ENCODE measurements at regions not wholly inside any gene's neighbourhood (a gene's known extent, or its start where the extent isn't known, plus 50 kb on each side); places are given as distances from the start of the nearest gene placed in this dataset.
"Not testable (repeated sequence)": the region's sequence is repeated elsewhere in the genome, so short reads cannot be mapped to it uniquely, and the experiment has no call there.

DNA sequence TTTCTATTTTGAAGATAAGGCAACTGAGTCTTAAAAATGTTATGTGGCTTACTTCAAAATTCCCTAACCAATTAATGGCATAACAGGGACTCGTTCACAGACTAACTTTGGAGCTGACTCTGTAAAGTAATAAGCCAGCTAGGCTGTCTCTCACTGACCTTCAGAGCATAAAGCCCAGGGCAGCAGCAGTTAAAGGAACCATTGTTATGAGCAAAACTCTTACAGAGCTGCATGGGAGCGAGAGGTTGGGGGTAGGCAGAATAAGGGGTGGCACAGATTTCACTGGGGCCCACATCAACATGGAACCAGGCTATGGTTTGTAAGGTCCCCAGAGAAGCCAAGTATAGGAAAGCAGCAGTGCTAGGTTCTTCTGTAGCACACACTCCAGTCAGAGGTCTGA, 637.8 kb downstream of the RFPL4B start:
- no peak for DNase-seq (ENCODE audit: low read depth)

DNA sequence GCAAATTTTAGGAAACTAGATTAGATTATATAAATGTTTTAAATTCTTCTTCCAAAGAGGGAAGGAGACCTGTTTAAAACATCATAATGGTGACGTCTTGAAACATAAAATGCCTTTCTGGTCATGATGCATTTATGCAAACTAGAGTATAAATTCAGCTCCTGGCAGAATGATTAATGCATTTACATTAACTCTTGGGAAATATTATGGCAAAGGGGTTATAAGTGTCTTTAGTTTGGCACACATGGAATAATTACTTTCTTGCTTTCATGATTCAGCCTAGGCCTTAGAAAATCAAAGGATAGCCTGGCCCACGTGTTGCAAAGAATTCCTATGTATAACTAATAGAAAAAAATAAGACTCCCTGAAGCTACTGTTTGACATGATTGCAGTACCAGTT, 639.2 kb downstream of the RFPL4B start:
- DNase-seq (ENCODE audit: low read depth), result no peak

DNA sequence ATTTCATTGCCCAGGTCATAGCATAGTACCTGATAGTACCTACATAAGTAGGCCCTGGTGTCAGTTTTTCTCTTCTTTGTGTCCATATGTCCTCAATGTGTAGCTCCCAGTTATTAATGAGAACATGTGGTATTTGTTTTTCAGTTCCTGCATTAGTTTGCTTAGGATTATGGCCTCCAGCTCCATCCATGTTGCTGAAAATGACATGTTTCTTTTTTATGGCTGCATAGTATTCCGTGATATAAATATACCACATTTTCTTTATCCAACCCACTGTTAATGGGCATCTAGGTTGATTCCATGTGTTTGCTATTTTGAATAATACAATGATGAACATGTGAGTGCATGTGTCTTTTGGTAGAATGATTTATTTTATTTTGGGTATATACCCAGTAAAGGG, 641.6 kb downstream of the RFPL4B start:
- DNase-seq (ENCODE audit: low read depth), result no peak

DNA sequence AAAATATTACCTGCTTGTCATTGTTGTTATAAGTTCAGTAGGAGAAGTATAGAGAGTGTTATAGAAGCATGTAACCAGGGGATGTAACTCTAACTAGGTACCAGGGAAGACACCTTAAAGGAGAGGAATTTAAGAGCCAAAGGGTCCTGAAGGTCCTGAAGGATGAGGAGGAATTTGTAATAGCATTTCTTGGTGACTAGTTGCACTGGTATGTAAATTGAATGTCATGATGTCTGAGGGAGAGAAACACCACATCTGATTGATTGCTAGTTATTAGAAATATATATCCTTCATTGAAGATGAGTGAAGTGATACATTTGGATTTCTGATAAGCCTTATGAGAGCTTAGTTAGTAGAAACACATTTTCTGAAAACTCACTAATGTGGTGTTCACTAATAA, 643.8 kb downstream of the RFPL4B start:
- no peak for DNase-seq (ENCODE audit: low read depth)

DNA sequence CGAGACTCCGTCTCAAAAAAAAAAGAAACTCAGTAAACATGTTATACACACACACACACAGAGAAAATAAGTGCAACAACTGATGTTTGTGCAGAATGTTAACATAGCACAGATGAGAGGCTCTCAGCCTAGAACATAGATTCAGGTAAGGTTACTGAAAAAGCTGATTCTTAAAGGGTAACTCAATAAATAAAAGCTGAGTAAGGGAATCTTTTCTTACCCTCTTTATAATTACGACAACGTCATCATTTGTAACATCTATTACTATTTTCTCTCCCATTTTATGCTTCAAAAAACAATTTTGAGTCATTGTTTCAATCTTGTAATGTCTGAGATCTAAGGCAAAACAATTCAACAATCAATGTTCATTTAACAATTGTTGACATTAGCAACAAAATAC, 644.8 kb downstream of the RFPL4B start:
- DNase-seq (ENCODE audit: low read depth), result no peak

DNA sequence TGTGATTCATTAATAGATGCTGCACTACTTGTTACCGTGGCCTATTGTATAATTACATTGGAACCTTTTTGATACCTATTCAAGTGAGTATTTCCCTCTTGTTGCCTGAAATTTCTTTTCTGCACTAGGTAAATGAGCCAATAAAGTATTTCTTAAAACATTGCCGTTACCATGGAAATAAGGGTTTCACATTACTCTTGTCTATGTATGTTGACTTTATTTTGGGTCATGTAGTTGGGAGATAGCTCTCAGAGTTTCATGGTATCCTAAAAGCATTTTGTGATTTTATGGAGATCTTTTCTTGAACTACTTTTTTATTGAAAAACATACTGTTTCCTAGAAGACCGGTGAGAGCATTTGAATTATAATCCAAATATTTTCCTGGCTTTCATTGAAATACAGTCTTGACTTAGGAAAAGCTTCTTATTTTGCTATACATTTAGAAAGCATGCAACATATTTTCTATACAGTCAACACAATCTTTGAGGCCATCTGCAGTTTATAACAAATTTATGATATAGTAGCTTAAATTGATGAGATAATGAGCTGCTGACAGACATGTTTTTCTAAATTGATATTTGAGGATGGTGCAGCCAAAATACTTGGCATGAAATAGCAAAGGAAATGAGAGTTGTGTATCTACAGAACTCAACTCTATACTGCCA, 650.4 kb downstream of the RFPL4B start:
- DNase-seq (ENCODE audit: low read depth), result no peak

DNA sequence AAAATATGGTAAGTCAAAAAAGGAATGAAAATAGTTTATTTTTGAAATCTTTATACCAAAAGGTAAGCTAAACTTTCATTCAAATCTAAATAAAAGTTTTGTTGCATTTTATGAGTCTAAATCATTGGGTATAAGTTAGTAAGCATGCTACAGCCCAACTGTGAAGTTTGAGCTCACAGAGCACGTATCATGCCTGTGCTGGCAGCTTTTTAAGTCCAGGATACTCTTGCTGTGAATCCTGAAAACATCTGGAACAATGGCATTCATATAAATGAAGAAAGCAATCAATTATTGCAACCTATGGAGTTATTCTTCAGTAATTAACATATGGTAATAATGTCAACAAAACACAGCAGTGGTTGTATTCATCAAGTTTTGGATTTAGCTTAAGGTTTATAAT, 656.9 kb downstream of the RFPL4B start:
- no peak for DNase-seq (ENCODE audit: low read depth)

DNA sequence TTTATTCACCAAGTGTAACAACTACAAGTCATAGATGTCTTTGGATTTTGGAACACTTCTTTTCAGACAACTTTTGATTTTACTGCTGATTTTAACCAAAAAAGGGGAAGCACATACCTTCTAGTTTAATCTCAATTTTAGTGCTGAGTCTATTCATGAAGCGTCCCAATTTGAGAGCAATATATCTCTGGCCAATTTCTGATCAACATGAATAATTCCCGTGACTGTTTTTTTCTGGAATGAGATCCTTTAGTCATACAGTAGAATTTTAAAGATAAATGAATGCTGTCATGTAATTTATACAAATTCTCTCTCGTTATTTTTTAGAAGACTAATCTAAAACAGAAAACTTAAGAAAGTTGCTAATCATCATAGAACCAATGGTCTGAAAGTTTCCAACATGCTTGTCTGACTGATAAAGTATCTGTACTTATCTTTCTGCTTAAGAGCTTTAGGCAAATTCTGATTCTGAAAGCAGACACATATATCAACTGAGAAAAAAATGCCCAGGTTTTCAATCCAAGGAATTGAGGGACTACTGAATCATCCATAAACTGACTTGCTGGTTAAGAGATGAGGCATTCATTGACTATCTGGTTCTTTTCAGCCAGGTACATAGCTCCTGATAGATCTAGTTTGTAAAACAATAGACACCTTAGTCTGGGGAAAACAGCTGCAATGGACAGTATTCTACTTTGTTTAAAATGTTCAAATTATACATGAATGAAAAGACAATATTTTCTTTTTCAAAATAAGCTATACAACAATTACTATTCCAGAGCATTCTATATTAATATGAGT, 657.5 kb downstream of the RFPL4B start:
- no peak for DNase-seq (ENCODE audit: low read depth)

DNA sequence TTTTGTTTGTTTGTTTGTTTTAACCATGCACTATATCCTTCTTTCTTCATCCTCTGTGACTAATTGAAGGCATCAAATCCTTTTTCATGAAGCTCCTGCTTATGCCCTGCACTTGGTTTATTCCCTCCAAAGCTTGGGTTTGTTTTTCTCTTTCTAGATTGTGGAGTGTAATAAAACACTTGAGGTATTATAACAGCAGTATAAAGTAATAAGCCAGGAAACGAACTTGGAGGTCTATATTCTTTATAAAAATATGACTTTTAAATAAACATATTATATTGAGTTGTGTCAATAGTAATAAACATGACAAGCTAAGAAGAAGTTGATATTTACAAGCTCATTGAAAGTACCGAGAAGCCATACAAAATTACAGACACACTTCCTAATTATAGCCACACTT, 659.4 kb downstream of the RFPL4B start:
- DNase-seq (ENCODE audit: low read depth), result no peak

DNA sequence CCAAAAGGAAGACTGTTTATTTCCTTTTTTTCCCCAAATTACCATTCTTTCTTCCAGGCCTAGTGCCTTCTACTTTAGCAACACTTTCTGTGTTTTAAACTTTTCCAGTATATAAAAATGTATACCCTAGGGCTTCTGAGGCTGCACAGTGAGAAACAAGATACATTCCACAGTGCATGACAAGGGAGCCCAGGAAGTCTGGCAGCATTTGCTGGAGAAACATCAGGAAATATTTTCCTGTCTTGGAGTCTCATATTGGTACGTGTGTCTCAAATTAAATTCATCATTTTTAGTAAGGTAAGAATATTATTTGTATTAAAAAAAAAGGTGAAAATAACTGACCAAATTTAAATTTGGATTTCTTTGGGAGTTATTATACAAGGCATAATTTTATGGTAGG, 662.6 kb downstream of the RFPL4B start:
- DNase-seq (ENCODE audit: low read depth), result no peak

DNA sequence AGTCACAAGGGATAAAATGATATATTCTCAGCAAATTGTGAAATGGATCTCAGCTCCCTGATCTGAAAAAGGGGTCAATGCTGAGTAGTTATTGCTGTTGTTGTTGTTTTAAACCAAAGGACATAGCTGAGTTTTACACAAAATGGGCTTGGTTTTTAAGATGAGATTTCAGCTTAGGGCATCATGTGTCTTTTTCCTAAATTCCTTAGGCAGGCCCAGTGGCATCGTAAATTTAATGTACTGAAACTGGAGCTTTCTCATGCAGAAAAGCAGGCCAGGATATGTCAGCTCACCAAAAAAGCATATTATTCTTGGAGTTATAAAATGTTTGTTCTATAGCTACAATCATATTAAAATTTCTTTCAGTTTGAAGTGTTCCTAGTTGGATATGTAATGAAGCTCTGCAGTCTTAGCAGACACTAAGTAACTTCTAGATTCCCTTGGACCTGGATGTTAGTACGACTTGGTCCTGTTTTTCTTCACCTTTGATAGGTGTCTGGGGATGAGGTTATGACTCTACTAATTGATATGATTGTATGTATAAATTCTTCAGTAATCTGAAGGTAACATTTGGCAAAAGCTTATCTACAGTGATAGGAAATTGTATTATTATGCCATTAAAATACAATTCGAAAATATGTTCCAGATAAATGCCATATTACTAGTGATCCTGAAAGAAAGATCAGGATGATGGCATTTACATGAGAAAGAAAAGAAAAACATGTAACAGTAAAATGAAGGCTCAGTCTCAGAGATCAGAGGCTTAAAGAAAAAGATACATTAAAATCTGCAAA, 663.3 kb downstream of the RFPL4B start:
- no peak for DNase-seq (ENCODE audit: low read depth)

DNA sequence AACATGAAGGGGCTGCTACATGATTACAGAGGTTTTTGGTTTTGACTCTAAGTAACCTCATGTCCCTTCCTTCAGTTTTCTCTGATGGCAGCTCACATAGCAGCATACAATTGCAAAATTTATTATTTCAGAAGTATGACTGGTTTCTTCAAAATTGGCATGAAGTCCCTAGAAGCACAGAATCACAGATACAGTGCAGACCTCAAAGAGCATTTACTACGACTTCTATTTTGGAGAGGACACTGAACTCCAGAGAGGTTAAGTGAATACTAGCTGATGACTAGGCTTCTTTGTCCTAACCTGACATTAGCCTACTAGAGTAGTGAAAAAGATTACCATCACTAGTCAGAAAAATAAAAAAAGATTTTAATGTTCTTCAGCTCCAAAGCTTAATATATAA, 664.3 kb downstream of the RFPL4B start:
- DNase-seq (ENCODE audit: low read depth), result no peak

DNA sequence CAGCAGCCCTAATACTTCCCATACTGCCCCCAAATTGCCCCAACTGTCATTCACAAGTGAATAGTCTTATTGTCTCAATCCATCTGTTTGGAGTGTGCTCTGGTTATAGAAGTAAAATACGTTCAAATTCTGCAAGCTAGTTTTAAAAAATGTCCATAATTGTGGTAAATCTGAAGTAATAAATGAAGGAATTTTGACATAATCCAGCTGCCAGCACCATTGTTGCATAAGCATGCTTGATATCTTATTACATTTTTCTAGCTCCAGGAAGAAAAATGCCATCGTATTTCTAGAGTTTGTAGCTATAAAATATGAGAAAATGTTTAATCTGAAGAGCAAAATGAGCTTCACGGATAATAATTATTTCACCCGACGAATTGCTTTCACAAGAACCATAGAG, 664.7 kb downstream of the RFPL4B start:
- no peak for DNase-seq (ENCODE audit: low read depth)

DNA sequence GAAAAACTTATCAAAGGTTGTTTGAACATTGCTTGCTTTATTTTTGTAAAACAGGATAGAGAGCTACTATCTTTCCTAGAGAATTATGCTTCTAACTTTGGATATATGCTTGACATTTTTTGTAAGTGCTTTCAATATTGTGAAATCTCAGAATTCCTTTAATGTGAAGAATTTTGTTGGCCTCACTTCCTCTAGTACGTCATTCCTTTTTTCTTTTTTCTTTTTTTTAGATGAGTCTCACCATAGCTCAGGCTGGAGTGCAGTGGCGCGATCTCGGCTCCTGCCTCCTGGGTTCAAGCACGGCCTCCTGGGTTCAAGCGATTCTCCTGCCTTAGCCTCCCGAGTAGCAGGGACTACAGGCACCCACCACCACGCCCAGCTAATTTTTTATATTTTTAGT, 668.1 kb downstream of the RFPL4B start:
- no peak for DNase-seq (ENCODE audit: low read depth)

DNA sequence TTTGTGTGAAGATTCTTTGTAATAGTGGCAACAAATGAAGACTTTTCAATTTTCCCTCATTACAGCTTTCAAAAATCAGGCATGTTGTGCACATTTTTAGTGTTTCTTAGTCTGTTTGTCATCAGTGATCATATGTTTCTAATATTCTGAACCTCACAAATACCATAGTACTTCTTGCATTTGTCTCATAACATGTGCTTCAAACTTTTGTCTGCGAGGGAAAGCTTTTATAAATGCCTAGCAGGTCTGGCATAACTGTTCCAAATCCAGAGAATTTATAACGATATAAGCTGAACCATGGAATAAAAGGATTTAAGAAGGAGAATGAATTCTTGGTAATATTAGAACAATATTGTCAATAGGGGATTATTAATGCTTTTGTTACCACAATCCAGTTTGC, 670.2 kb downstream of the RFPL4B start:
- no peak for DNase-seq (ENCODE audit: low read depth)

DNA sequence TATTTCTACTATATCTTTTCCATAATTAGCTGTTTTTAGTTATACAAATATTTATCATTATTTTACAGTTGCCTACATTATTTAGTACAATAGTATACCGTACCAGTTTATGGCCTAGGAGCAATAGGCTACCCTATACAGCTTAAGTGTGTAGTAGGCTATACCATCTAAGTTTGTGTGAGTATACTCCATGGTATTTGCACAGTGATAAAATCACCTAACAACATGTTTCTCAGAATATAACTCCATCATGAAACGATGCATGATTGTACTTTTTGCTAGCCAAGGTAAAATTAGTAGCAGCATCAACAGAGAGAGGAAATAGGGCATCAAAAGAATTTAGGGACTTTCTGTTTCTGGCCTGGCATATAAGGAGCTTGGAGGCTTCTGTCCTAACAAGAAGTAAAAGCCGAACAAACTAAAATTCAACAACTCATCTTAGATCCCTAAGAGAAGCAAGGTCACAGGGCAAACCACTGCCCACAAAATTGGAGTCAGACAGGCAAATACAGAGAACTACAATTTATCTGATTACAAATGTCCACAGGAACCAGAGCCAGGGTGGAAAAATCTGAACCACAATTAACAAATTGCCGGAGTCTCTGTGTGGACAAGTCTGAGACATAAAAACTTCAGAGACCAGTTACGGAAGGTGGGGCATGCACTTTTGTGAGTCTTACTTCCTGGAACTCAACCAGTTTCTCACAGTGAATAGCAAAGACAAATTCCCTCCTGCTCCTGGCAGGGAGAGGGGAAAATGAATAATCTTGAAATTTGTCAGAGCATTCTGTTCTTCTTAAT, 671.4 kb downstream of the RFPL4B start:
- no peak for DNase-seq (ENCODE audit: low read depth)

DNA sequence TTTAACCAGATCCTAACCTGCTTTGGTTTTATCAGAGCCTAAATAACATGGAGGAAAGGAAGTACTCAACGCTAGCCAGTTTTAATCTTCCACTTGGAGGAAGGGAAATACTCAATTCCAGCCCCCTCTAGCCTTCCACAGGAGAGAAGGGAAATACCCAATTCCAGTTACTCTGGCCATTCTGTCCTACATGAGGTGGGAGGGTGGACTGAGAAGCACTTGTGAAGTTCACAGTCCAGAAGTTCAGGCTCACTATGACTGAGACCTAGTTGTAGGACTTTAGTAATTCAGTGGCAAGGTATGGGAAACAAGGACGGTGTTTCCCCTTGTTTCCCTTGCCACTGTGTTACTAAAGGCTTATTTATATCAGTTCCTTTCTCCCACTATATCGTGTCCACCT, 672.0 kb downstream of the RFPL4B start:
- DNase-seq (ENCODE audit: low read depth), result no peak

DNA sequence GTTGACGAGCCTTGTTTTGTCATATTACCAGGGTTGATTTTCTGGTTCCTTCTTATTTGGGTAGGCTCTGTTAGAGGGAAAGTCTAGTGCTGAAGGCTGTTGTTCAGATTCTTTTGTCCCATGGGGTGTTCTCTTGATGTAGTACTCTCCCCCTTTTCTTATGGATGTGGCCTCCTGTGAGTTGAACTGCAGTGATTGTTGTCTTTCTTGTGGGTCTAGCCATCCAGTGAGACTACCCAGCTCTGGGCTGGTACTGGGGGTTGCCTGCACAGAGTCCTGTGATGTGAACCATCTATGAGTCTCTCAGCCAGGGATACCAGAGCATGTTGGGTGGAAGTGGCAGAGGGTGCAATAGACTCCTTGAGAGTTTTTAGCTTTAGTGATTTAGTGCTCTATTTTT, 680.6 kb downstream of the RFPL4B start:
- no peak for DNase-seq (ENCODE audit: low read depth)

DNA sequence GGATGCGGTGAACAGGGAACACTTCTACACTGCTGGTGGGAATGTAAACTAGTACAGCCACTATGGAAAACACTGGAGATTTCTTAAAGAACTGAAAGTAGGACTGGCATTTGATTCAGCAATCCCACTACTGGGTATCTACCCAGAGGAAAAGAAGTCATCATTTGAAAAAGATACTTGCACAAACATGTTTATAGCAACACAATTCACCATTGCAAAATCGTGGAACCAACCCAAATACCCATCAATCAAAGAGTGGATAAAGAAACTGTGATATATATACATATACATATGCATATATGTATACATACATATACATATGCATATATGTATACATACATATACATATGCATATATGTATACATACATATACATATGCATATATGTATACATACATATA, 682.0 kb downstream of the RFPL4B start:
- DNase-seq (ENCODE audit: low read depth), result not testable (repeated sequence)

DNA sequence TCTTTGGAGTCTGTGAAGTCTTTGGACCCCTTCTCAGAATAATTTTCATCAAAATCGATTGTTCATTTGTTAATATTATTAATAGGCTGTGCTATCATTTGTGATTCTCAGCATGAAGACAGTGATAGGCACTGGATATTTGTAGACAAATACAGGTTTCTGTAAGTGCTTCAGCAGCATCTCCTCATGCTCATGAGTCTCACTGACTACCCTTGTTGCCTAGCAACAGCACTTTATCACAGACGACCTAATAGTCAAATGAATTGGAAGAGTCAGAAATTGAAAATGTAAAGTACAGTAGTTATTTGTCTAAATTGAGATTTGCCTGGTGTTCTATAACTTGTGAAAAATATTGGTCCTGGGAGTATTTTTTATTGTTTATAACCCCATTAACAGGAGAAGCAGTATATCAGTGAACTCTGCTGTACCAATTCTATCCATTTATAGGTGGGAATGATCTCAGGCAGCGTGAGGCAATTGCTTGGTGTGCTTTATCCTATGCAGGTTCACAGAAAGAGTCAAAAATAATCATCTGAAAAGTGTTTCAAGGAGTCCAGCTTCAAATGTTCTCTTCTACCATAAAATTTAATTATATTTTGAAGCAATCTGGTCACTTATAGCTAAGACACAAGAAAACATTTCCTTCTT, 684.6 kb downstream of the RFPL4B start:
- no peak for DNase-seq (ENCODE audit: low read depth)

DNA sequence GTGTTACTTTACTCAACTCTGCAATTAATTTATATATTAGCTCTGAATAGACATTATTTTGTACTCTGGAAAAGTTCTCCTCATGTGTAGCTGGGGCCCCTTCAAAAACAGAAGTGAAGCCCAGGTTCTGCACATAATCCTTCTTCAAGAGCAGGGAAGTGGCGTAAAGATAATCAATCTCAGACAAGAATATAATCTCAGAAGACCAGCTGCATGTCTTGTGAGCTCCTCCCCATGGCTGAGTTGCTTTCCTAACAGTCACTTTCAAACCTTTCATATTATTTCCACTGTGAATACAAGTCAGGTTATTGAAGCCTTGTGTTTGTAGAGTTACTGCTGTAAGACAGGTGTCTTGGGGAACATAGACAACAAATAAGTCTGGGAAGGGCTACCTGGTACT, 691.9 kb downstream of the RFPL4B start:
- no peak for DNase-seq (ENCODE audit: low read depth)

DNA sequence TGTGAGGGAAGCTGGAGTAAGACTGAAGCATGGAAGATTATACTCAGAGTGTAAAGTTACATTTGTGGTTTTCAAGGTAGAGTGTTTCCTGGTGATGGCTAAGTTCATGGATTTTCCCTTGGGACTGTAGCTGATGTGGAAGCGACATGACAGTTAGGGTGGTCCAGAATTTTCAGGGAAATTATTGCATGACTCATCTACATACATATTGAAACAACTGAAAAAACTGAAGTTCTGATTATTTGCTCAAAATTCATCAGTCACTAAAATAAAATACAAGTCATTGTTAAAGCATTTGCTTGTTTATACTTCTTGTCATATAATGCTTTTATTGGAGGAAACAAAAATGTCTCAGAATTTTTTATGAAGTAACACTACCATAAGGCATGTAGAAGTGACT, 700.0 kb downstream of the RFPL4B start:
- no peak for DNase-seq (ENCODE audit: low read depth)
